Activated CD8-positive, alpha-beta memory T cell treated with anti-CD3 and anti-CD28 coated beads for 36 hours (primary cell): ENCODE measurements at regions not wholly inside any gene's neighbourhood (a gene's known extent, or its start where the extent isn't known, plus 50 kb on each side); places are given as distances from the start of the nearest gene placed in this dataset.

ENCODE experiments used
- CTCF ChIA-PET: fragments of 350-600 bp; sonication (Branson Sonifier 250); formaldehyde crosslinking; loops from one replicate; lab custom pipeline; 2021; ENCODE audit warnings: antibody characterized with exemption; lab: Charles Lee
- POLR2A ChIA-PET: fragments of 350-600 bp; sonication (Branson Sonifier 250); formaldehyde crosslinking; loops from one replicate; lab custom pipeline; 2021; ENCODE audit warnings: antibody characterized with exemption; lab: Charles Lee

GRCh38 chrX:129193357-129193756 is 329.9 kb downstream of the SMARCA1 start:
- POLR2A ChIA-PET = no interaction called here
- CTCF ChIA-PET = no interaction called here

DNA sequence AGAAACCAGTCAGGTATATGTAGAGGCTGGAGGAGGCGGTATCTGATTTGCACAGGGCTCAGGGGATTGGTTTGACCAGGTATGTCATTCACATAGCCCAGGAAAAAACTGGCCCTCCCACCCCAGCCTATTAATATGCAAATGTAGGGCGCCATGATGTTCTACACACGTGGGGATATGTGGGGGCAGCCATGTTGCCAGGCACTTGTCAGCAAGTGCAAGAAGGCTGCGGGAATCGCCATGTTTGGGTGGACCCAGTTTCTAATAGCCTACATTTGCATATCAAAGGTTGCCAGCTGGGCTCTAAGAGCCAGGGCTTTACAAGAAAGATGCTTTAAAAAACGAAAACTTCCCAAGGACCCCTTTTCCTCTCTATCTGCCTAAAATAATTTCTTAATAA is 335.1 kb downstream of the SMARCA1 start:
- ChIA-PET POLR2A (no interaction called here), CTCF (no interaction called here)

GRCh38 chrX:129176710-129177109 is 346.6 kb downstream of the SMARCA1 start:
- CTCF ChIA-PET = no interaction called here
- POLR2A ChIA-PET = no interaction called here

DNA sequence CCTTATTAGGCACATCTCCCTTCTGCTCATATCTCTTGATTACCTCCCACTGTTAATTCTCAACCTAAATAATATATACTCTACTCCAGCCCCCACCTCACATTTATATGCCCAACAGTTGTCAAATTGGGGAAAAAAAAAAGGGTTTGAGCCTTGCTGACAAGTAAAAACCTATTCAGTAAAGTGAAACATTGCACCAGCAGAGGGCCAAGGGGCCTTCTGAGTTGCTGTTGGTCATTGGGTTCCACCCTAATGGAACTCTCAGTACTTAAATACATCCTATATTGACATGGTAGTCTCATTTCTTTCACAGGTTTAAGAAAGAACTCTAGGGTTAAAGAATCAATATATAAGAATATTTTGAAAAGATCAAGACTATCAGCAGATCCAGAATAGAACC is 362.2 kb downstream of the SMARCA1 start:
- ChIA-PET CTCF (no interaction called here), POLR2A (no interaction called here)

- ChIA-PET POLR2A (no interaction called here), CTCF (no interaction called here)
Observed at GRCh38 chrX:129158505-129158904, 364.8 kb downstream of the SMARCA1 start.

DNA sequence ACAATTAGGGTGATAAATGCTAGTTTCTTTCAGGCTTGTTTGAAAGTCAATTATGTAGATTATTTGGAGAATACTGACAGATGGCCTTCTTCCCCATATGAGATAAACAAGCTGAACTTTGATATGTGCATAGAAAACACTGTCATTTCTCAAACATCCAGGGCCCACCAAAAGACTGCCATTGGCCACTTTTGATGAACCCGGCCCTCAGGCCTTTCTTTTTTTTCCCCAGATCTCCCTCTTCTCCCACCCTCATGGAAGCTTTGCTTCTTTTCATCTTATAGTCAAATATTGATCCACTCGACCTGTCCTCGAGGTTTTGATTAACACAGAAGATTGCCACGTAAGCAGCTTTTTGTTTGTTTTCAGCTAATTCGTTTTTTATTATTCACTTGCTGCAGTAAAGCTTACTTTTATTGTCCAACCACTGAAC is 377.4 kb downstream of the SMARCA1 start:
- ChIA-PET CTCF (no interaction called here), POLR2A (no interaction called here)

DNA sequence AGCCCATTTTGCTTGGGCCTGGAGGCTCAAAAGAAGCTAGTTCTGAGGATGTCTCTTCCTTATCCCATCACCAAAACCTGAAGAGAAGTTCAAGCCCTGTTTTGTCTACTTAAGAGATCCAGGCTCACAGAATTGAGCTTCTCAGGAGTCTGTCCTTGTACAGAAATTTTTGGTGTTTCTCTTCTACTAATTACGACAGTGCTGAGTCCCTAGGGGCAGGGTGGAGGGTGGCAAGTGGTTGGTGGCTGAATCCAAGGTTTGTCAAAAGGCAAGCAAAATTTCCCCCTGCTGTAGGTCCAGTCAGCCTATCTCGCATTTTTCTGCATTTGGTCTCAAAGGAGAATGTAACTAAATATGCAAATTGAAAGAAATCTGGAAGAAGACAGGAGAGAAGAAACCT is 377.9 kb downstream of the SMARCA1 start:
- CTCF ChIA-PET = no interaction called here

GRCh38 chrX:129144172-129145038 is 378.9 kb downstream of the SMARCA1 start:
- ChIA-PET CTCF (no interaction called here), POLR2A (no interaction called here)

More for the DNA sequence above, 377.9 kb downstream of the SMARCA1 start:
- POLR2A ChIA-PET = no interaction called here

DNA sequence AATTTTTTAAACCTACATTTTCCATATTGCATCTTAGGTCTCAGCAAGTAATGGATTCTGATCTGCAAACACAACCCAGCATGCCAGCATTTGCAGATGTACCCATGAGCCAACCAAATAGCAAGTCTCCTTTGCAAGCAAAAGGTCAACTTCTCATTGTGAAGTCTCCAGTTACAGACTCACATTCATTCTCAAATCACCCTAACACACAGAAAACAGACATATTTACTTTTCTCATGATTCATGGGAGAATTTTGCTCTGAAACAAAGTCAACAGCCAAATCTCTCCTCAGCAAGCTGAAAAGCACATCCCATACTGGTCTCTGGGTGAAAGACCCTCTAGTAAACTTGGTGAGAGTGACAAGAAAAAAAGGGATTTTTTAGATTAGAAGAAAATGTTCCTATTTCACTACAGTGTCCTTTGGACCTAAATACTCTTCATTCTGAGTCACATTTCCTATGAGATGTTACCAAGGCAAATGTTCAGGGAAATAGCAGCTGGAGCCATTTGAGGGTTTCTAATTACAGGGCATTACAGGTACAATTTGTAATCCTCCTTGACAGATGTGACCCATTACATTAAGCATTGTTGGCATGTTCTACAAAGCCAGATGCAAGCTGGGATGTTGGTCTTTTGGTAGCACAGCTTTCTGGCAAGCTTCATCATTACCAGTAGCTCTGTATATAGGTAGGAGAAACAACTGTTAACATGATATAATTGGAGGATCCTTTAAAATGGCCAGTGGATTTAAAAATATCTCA is 383.3 kb downstream of the SMARCA1 start:
- POLR2A ChIA-PET = no interaction called here

DNA sequence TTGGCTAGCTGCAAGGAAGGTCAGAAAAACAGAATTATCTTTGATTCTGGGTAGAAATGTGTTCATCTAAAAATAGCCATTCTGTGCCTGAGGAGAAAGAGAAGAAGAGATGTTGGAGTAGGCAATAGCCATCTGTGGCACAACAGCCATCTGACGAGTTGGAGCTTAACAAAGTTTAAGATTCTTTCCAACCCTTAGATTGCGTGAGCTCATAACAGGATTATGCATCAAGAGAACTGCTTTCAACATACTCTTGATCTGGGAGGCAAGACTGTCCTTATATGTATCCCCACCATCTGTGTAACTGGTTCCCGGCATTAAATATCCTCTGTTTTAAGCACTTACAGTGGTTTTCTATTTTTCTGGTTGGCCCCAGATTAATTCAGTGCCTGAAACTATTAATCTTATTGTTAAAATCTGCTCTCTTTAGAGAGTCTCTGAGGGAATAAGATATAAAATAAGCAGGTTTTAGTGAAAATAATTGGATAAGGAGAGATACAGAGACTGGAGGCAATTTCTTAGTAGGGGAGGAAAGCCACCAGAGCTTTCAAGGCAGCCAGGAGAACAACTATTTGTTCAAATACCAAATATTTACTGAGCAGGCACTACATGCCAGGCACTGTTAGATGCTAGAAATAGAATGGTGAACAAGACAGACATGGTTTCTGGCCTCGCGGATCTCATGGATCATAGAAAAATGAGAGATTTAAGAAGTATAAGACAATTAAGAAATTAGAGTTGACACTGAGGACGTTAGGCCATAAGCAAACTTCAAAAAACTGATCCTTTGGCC is 398.0 kb downstream of the SMARCA1 start:
- CTCF ChIA-PET = no interaction called here

More for the DNA sequence above, 383.3 kb downstream of the SMARCA1 start:
- CTCF ChIA-PET = no interaction called here

GRCh38 chrX:129123795-129124194 is 399.5 kb downstream of the SMARCA1 start:
- CTCF ChIA-PET = no interaction called here
- POLR2A ChIA-PET = no interaction called here

More for the DNA sequence above, 398.0 kb downstream of the SMARCA1 start:
- POLR2A ChIA-PET = no interaction called here

- ChIA-PET POLR2A (no interaction called here), CTCF (no interaction called here)
Observed at GRCh38 chrX:129116676-129117470, 406.4 kb downstream of the SMARCA1 start.

GRCh38 chrX:129115935-129116334 is 407.4 kb downstream of the SMARCA1 start:
- ChIA-PET POLR2A (no interaction called here), CTCF (no interaction called here)

DNA sequence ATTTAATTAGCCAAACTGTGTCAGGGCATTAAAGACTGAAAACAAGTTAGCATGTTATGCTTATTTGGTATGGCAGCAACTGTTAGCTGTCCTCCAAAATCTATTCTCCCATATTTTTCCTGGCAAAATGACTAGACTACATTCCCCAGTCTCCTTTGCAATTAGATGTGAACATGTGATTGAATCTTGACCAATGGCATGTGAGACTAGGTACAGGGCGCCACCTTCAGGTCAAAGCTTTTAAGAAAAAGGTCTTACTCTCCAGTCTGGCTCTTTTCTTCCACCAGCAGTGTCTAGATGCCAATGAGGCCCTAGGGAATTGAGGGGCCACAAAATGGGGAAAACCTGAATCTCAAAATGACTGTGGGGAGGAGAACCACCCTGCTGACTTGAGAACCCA is 408.2 kb downstream of the SMARCA1 start:
- ChIA-PET CTCF (no interaction called here), POLR2A (no interaction called here)

DNA sequence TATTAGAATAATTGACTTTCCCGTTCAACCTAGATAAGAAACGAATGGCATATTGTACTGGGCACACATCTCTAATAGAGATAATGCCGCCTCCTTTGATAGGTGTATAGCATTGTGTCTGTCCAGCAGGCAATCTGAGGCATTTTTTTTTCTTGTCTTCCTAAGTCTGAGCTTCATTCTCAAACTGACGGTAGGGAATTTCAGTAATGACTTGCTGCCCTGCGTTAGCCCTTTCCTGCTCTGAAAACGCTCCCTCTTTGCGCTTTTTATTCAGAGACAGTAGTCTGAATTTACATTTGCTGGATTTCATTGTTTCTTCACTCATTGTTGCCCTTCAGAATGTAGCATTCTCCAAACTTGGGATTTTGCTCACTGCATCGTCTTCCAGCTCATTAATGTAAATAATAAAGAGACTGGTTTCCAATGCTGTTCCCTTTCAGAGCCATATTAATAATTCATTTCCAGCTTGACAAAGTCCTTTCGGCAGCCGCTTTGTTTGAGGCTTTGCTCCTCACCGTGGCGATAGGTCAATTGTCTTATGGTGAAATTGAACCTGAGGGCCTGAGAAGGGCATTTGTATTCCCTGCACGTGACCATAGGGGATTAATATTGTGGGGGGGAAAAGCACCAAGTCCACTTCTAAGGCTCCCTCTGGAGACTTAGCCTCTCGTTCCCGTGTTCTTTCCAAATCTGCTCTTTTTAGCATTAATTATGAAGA is 412.1 kb downstream of the SMARCA1 start:
- ChIA-PET CTCF (no interaction called here), POLR2A (no interaction called here)

DNA sequence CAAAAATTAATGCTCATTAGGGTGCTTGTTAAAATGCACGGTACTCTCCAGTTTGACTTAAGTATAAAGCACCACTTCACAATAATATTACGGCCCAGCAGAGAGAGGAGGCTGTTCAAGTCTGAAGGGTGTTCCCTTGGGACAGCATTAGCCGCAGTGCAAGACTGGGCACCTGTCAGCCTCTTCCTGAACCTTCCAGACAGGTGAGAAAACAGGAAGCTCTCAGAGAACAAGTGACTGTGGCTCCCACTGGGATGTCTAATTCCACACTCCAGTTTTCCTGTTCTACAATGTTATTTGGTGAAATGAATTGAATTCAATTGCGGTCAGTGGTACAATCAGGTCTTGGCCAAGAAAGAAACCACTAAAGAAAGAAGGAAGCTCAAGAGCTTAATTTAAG is 414.4 kb downstream of the SMARCA1 start:
- POLR2A ChIA-PET = no interaction called here

DNA sequence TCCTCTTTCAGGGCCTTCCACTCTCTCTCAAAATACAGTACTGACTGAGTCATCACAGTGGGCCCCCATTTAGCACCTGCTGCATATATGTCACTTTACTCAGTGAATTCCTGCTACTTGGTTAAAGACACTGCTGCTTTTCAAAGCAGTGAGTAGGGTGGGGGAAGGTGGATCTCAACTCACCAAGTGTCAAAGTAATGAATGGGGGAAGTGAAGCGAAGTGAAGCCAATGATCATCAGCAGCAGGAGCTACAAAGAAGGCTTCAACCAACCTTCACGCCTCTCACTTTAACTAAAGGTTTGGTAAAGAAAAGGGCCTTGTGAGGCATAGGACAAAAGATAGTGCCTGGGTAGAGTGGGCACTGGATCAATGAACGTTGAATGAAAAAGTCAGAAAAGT is 424.1 kb downstream of the SMARCA1 start:
- CTCF ChIA-PET = no interaction called here
- POLR2A ChIA-PET = no interaction called here

More for the DNA sequence above, 414.4 kb downstream of the SMARCA1 start:
- CTCF ChIA-PET = no interaction called here

DNA sequence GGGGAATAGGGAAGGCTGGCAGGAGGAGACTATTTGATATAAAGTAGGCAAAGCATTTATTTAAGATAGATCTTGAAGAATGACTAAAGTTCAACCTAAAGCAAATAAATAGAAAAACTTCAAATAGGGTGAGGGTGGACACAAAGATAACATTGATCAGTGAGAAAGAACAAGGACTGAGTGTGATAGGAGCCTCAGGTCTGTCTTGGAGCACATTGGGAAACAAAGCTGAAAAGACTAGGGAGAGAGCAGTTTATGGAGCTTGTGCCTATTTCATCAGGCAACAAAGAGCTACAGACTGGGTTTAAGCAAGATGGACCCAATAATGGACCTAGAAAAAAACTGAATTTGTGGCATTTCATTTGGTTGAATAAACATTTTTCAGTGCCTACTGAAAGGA is 425.6 kb downstream of the SMARCA1 start:
- ChIA-PET CTCF (no interaction called here), POLR2A (no interaction called here)

GRCh38 chrX:129093706-129094105 is 429.6 kb downstream of the SMARCA1 start:
- CTCF ChIA-PET = no interaction called here
- POLR2A ChIA-PET = no interaction called here
